ENCODE measurements at regions not wholly inside any gene's neighbourhood (a gene's known extent, or its start where the extent isn't known, plus 50 kb on each side); places are given as distances from the start of the nearest gene placed in this dataset.
A peak's percentile ranks its signal among the peaks of the same experiment; 100 is the strongest.

- H3K4me3 ChIP-seq, result no peak overlapping the region
- no peak overlapping the region for H3K27ac ChIP-seq
- H4K20me1 ChIP-seq, result no peaks in the 10 kb centered on the region
- TF ChIP-seq Cebpa-rat (IDR thresholded peaks at IDR 0.05), result no peak
- H3K9me3 ChIP-seq, result no peaks in the 10 kb centered on the region
- no peaks in the 10 kb centered on the region for H3K27me3 ChIP-seq
- H3K9ac ChIP-seq, result no peak overlapping the region
- H3K4me1 ChIP-seq, result no peaks in the 10 kb centered on the region
- H3K4me2 ChIP-seq, result no peak overlapping the region
- H3K36me3 ChIP-seq, result no peaks in the 10 kb centered on the region
These were observed 306.9 kb downstream of the LRFN2 start for GRCh38 chr6:40280231-40280630.

- no peak overlapping the region for H3K4me2 ChIP-seq
- H3K4me1 ChIP-seq, result no peaks in the 10 kb centered on the region
These were observed 311.0 kb downstream of the LRFN2 start for GRCh38 chr6:40276141-40276540.

GRCh38 chr6:40274058-40274457 is 313.1 kb downstream of the LRFN2 start:
- Histone ChIP-seq H3K4me3 (no peak overlapping the region), H3K36me3 (no peaks in the 10 kb centered on the region), H3K27ac (no peak overlapping the region), H3K9me3 (no peaks in the 10 kb centered on the region), H3K9ac (no peak overlapping the region), H3K4me2 (no peak overlapping the region), H3K4me1 (0 out of 2 replicates have a peak, but pooled peaks cover under 1% of the 10 kb centered on the region), H4K20me1 (no peaks in the 10 kb centered on the region), H3K27me3 (no peaks in the 10 kb centered on the region)
- no peak for TF ChIP-seq Cebpa-rat (IDR thresholded peaks at IDR 0.05)

More at GRCh38 chr6:40276141-40276540, 311.0 kb downstream of the LRFN2 start:
- Histone ChIP-seq H3K36me3 (no peaks in the 10 kb centered on the region), H3K9me3 (no peaks in the 10 kb centered on the region), H4K20me1 (no peaks in the 10 kb centered on the region), H3K27me3 (no peaks in the 10 kb centered on the region), H3K27ac (no peak overlapping the region), H3K9ac (no peak overlapping the region), H3K4me3 (no peak overlapping the region)
- no peak for TF ChIP-seq Cebpa-rat (IDR thresholded peaks at IDR 0.05)

GRCh38 chr6:40268614-40269013 is 318.6 kb downstream of the LRFN2 start:
- no peak for TF ChIP-seq Cebpa-rat (IDR thresholded peaks at IDR 0.05)
- H3K4me2 ChIP-seq, result peak overlapping the region; percentile 20
- peaks cover 11% of the 10 kb centered on the region; the same call in 1 of the 2 replicates for H3K4me1 ChIP-seq
- no peaks in the 10 kb centered on the region for H3K36me3 ChIP-seq
- H3K4me3 ChIP-seq, result no peak overlapping the region
- no peaks in the 10 kb centered on the region for H3K27me3 ChIP-seq
- H3K9ac ChIP-seq, result no peak overlapping the region
- no peaks in the 10 kb centered on the region for H4K20me1 ChIP-seq
- no peak overlapping the region for H3K27ac ChIP-seq
- no peaks in the 10 kb centered on the region for H3K9me3 ChIP-seq

- Histone ChIP-seq H3K27me3 (no peaks in the 10 kb centered on the region), H3K4me3 (no peak overlapping the region), H3K9me3 (no peaks in the 10 kb centered on the region), H3K27ac (no peak overlapping the region), H3K4me1 (peaks cover 11% of the 10 kb centered on the region; the same call in 1 of the 2 replicates), H4K20me1 (no peaks in the 10 kb centered on the region), H3K9ac (no peak overlapping the region), H3K4me2 (peak overlapping the region; percentile 20), H3K36me3 (no peaks in the 10 kb centered on the region)
- no peak for TF ChIP-seq Cebpa-rat (IDR thresholded peaks at IDR 0.05)
These were observed 319.0 kb downstream of the LRFN2 start for GRCh38 chr6:40268166-40268565.

- no peak overlapping the region for H3K4me3 ChIP-seq
- peaks cover 2% of the 10 kb centered on the region; the same call in 1 of the 2 replicates for H3K9me3 ChIP-seq
- no peak overlapping the region for H3K9ac ChIP-seq
- H3K4me1 ChIP-seq, result peaks cover 11% of the 10 kb centered on the region; the same call in 1 of the 2 replicates
- no peaks in the 10 kb centered on the region for H3K27me3 ChIP-seq
- H3K27ac ChIP-seq, result no peak overlapping the region
- no peak for TF ChIP-seq Cebpa-rat (IDR thresholded peaks at IDR 0.05)
- no peak overlapping the region for H3K4me2 ChIP-seq
- no peaks in the 10 kb centered on the region for H3K36me3 ChIP-seq
- no peaks in the 10 kb centered on the region for H4K20me1 ChIP-seq
These were observed 321.5 kb downstream of the LRFN2 start for GRCh38 chr6:40265615-40266014.

GRCh38 chr6:40263970-40264369 is 323.2 kb downstream of the LRFN2 start:
- TF ChIP-seq Cebpa-rat (IDR thresholded peaks at IDR 0.05), result no peak
- Histone ChIP-seq H3K9ac (no peak overlapping the region), H3K4me2 (no peak overlapping the region), H3K4me3 (no peak overlapping the region), H3K4me1 (peaks cover 10% of the 10 kb centered on the region; the same call in 1 of the 2 replicates), H4K20me1 (no peaks in the 10 kb centered on the region), H3K27me3 (no peaks in the 10 kb centered on the region), H3K27ac (no peak overlapping the region), H3K9me3 (peaks cover 13% of the 10 kb centered on the region; the same call in 1 of the 2 replicates), H3K36me3 (no peaks in the 10 kb centered on the region)

- Histone ChIP-seq H3K27ac (no peak overlapping the region), H3K36me3 (no peaks in the 10 kb centered on the region), H3K9ac (no peak overlapping the region), H3K4me3 (no peak overlapping the region), H3K4me2 (no peak overlapping the region), H3K9me3 (peaks cover 13% of the 10 kb centered on the region; the same call in 1 of the 2 replicates), H4K20me1 (no peaks in the 10 kb centered on the region), H3K4me1 (no peaks in the 10 kb centered on the region), H3K27me3 (no peaks in the 10 kb centered on the region)
- TF ChIP-seq Cebpa-rat (IDR thresholded peaks at IDR 0.05), result no peak
These were observed 324.8 kb downstream of the LRFN2 start for GRCh38 chr6:40262363-40262762.

GRCh38 chr6:40258531-40258930 is 324.3 kb upstream of the MOCS1 start:
- Histone ChIP-seq H3K27me3 (no peaks in the 10 kb centered on the region), H4K20me1 (no peaks in the 10 kb centered on the region), H3K27ac (no peak overlapping the region), H3K4me2 (no peak overlapping the region), H3K4me1 (no peaks in the 10 kb centered on the region), H3K9me3 (peaks cover 13% of the 10 kb centered on the region; the same call in 1 of the 2 replicates), H3K9ac (no peak overlapping the region), H3K36me3 (no peaks in the 10 kb centered on the region), H3K4me3 (no peak overlapping the region)
- TF ChIP-seq Cebpa-rat (IDR thresholded peaks at IDR 0.05), result no peak

- no peaks in the 10 kb centered on the region for H3K36me3 ChIP-seq
- H3K4me1 ChIP-seq, result peaks cover 12% of the 10 kb centered on the region
- H3K4me3 ChIP-seq, result no peak overlapping the region
- no peaks in the 10 kb centered on the region for H4K20me1 ChIP-seq
- H3K4me2 ChIP-seq, result no peak overlapping the region
- H3K9me3 ChIP-seq, result peaks cover 13% of the 10 kb centered on the region; the same call in 1 of the 2 replicates
- TF ChIP-seq Cebpa-rat (IDR thresholded peaks at IDR 0.05), result no peak
- H3K27me3 ChIP-seq, result no peaks in the 10 kb centered on the region
- no peak overlapping the region for H3K27ac ChIP-seq
- H3K9ac ChIP-seq, result no peak overlapping the region
These were observed 322.6 kb upstream of the MOCS1 start for GRCh38 chr6:40256831-40257230.

GRCh38 chr6:40256224-40256623 is 322.0 kb upstream of the MOCS1 start:
- no peak overlapping the region for H3K9ac ChIP-seq
- H3K36me3 ChIP-seq, result no peaks in the 10 kb centered on the region
- H3K9me3 ChIP-seq, result peaks cover 13% of the 10 kb centered on the region; the same call in 1 of the 2 replicates
- peaks cover 18% of the 10 kb centered on the region for H3K4me1 ChIP-seq
- no peak overlapping the region for H3K4me2 ChIP-seq
- no peak for TF ChIP-seq Cebpa-rat (IDR thresholded peaks at IDR 0.05)
- H3K27ac ChIP-seq, result no peak overlapping the region
- no peak overlapping the region for H3K4me3 ChIP-seq
- H4K20me1 ChIP-seq, result no peaks in the 10 kb centered on the region
- H3K27me3 ChIP-seq, result no peaks in the 10 kb centered on the region

All from BLaER1 (cell line).